ENCODE measurements at regions not wholly inside any gene's neighbourhood (a gene's known extent, or its start where the extent isn't known, plus 50 kb on each side); places are given as distances from the start of the nearest gene placed in this dataset.
A peak's percentile ranks its signal among the peaks of the same experiment; 100 is the strongest.

DNA sequence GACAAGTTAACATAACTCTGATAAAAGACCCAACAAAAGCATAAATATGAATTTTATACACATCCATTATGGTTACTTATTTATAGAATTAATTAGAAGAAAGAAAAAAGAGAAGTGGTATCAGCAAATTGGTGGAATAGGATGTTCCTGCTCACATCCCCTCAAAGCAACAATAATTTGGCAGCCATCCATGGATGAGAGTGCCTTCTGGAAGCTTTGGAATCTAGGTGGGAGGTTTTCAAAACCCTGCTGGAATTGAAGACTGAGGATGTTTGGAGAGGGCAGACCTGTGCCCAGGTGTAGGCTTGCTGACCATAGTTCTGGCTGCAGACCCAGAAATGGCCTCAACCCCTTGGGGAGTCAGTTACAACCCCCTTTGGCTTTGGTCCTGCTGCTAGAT lies 91.2 kb downstream of the EDEM1 start:
- TF ChIP-seq, protein P1, sequence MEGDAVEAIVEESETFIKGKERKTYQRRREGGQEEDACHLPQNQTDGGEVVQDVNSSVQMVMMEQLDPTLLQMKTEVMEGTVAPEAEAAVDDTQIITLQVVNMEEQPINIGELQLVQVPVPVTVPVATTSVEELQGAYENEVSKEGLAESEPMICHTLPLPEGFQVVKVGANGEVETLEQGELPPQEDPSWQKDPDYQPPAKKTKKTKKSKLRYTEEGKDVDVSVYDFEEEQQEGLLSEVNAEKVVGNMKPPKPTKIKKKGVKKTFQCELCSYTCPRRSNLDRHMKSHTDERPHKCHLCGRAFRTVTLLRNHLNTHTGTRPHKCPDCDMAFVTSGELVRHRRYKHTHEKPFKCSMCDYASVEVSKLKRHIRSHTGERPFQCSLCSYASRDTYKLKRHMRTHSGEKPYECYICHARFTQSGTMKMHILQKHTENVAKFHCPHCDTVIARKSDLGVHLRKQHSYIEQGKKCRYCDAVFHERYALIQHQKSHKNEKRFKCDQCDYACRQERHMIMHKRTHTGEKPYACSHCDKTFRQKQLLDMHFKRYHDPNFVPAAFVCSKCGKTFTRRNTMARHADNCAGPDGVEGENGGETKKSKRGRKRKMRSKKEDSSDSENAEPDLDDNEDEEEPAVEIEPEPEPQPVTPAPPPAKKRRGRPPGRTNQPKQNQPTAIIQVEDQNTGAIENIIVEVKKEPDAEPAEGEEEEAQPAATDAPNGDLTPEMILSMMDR (IDR thresholded peaks at IDR 0.05; ENCODE audit: control insufficient read depth, extremely low read depth, insufficient read depth) = no peak
- no peak overlapping the region for H3K4me3 ChIP-seq (ENCODE audit: low read depth, low read length)
- no peak for DNase-seq (ENCODE audit: low read depth)

DNA sequence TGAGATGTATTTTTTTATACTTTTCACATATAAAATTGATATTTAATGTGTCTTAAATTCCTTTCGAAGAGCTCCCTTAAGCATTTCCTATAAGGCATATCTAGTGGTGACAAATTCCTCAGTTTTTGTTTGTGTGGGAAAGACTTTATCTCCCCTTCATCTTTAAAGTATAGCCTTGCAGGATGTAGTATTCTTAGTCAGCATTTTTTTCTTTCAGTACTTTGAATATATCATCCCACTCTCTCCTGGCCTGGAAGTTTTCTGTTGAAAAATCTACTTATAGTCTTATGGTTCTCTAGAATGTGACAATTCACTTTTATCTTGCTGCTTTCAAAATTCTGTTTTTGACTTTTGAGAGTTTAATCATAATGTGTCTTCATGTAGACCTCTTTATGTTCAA lies 95.2 kb downstream of the EDEM1 start:
- TF ChIP-seq, protein P1 (IDR thresholded peaks at IDR 0.05; ENCODE audit: control insufficient read depth, extremely low read depth, insufficient read depth) = no peak
- DNase-seq (ENCODE audit: low read depth) = no peak

DNA sequence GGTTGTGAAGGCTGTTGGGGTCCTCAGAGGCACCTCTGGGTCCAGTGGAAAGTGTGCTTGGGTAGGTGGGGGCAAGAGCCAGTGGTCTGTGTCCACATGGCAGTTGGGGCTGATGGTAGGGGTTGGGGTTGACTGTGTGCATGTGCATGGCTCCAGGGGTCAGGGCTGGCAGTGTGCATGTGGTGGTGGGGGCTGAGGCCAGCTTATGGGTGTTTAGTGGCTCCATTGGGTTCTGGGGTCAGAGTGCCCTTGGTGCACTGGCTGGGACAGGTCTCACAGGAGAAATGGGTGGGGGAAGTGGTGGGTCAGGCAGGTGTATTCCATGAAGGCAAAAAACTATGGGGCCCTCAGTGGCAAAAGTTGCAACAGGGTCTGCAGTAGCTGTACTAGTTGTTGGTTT lies 97.9 kb downstream of the EDEM1 start:
- DNase-seq (ENCODE audit: low read depth) = no peak
- no peak overlapping the region for H3K4me3 ChIP-seq (ENCODE audit: low read depth, low read length)
- TF ChIP-seq, protein P1 (IDR thresholded peaks at IDR 0.05; ENCODE audit: control insufficient read depth, extremely low read depth, insufficient read depth) = no peak

More for the DNA sequence above, 95.2 kb downstream of the EDEM1 start:
- H3K4me3 ChIP-seq (ENCODE audit: low read depth, low read length) = no peak overlapping the region

DNA sequence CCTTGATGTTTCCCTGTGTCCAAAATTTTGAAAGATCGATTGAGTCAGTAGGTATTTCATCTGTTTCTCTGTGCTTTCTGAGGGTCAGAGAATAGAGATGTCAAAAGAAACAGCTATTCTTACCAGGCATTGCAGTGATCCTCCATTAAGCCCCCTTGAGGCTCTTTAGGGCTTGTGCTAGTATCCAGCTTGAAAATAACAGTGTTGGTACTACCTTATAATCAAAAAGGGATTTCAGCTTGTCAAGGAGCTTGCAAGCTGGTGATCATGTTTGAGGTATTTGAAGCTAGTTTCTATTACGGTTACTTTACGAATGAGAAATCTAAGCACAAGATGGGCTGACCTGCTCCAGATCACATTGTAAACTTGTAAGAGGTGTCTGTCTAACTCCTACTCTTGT lies 103.4 kb downstream of the EDEM1 start:
- no peak overlapping the region for H3K4me3 ChIP-seq (ENCODE audit: low read depth, low read length)
- no peak for DNase-seq (ENCODE audit: low read depth)
- TF ChIP-seq, protein P1 (IDR thresholded peaks at IDR 0.05; ENCODE audit: control insufficient read depth, extremely low read depth, insufficient read depth) = no peak

DNA sequence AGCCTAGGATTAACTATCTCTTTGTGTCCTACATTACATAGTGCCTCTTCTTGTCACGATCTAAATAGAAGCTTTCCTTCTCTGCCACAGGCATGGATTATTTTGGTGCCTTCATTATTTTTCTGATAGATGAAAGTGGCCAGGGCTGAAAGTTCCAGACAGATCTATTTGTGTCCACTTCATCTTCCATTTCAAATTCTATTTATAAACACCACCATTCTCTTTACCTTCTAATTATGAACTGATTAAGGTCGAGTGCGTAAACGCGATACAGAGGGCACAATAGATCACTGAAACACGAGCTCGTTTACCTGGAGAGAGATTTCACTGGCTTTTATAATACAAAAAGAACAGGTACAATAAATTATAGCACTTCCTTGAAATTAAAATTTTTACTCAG lies 105.0 kb downstream of the EDEM1 start:
- no peak for DNase-seq (ENCODE audit: low read depth)
- H3K4me3 ChIP-seq (ENCODE audit: low read depth, low read length) = no peak overlapping the region
- TF ChIP-seq, protein P1 (IDR thresholded peaks at IDR 0.05; ENCODE audit: control insufficient read depth, extremely low read depth, insufficient read depth) = no peak

DNA sequence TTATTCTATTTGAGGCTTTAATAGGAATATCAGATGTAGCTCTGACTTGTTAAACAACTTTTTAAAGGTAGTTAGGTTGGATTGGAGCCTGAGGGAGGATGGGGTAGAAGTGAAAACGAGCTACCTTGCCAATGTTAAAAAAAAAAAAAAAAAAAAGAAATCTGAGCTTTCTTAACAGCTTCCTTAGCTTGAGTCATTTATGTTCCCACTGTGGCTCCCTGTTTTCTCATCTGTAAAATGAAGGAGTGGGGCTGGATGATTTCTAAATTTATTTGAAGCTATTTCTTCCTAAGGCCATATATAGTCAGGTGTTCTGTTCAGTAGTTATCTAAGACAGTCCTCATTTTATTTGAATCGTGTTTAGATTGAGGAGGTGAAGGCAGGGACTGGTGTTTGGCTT lies 105.7 kb downstream of the EDEM1 start:
- TF ChIP-seq, protein P1 (IDR thresholded peaks at IDR 0.05; ENCODE audit: control insufficient read depth, extremely low read depth, insufficient read depth) = no peak
- H3K4me3 ChIP-seq (ENCODE audit: low read depth, low read length) = no peak overlapping the region
- peak; percentile 17 for DNase-seq (ENCODE audit: low read depth)

DNA sequence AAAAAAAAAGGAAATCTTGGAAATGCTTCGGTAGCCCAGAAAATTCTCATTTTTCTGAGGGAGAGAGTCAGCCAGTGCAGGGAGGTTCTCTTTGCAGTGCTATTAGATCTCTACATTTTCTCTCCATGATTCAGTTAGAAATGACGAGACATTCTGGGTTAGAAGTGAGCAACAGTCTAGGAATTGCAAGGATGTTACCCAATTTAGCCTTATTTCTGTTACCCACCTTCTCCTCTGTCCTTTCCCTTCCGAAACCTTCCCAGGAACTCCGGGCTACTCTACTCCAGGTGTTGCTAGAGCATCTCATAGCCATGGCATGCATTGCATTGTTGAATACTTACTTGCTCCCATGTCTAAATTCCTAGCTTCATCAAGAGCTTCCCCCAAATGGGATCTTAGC lies 106.8 kb downstream of the EDEM1 start:
- no peak for DNase-seq (ENCODE audit: low read depth)
- no peak overlapping the region for H3K4me3 ChIP-seq (ENCODE audit: low read depth, low read length)
- TF ChIP-seq, protein P1 (IDR thresholded peaks at IDR 0.05; ENCODE audit: control insufficient read depth, extremely low read depth, insufficient read depth) = no peak
